SK-N-SH (cell line): ENCODE measurements at regions not wholly inside any gene's neighbourhood (a gene's known extent, or its start where the extent isn't known, plus 50 kb on each side); places are given as distances from the start of the nearest gene placed in this dataset.

ENCODE experiments used
- CTCF ChIA-PET: fragments of 300-600, 350-600 bp; formaldehyde crosslinking; extraction: SDS; loops from one replicate; lab custom pipeline; 2021; lab: Yijun Ruan, JAX
- POLR2A ChIA-PET: fragments of 350-600 bp; sonication (Branson Sonifier 250); formaldehyde crosslinking; extraction: SDS; loops from one replicate; lab custom pipeline; 2020; ENCODE audit warnings: antibody characterized with exemption, inconsistent platforms; lab: Yijun Ruan, JAX
- DNase-seq: peaks from one replicate; pipeline ENCODE4 v3.0.0; 2012
- H2AFZ ChIP-seq: fragments of 200-600 bp; sonication (generic); 2 replicates; pipeline ENCODE4 v1.8.1; 2016; ENCODE audit warnings: antibody characterized with exemption, mild to moderate bottlenecking, low read depth
- H3F3A ChIP-seq: fragments of 200-600 bp; sonication (generic); replicated peaks from 2 replicates; pipeline ENCODE3; 2016; ENCODE audit warnings: antibody characterized with exemption, mild to moderate bottlenecking; ENCODE audit not compliant: insufficient read depth
- H3K27ac ChIP-seq, 2 experiments: fragments of 200-500 bp in 1 of 2; fragments of 200-600 bp in 1 of 2; sonication (Bioruptor generic) in 1 of 2; sonication (generic), shearing (Covaris generic) in 1 of 2; 2 replicates each; pipeline versions ENCODE4 v1.5.1 to v1.6.1; 2014 to 2016; ENCODE audit warnings: low read depth in 2 of 2, inconsistent platforms in 1 of 2, low read length in 1 of 2, mild to moderate bottlenecking in 1 of 2, mixed read lengths in 1 of 2
- H3K27me3 ChIP-seq: fragments of 200-600 bp; sonication (generic), shearing (Covaris generic); 2 replicates; pipeline ENCODE4 v1.6.1; 2016; ENCODE audit warnings: mixed run types; ENCODE audit not compliant: insufficient read depth
- H3K36me3 ChIP-seq, 2 experiments: fragments of 200-500 bp in 1 of 2; fragments of 200-600 bp in 1 of 2; sonication (Bioruptor generic) in 1 of 2; sonication (generic) in 1 of 2; replicated peaks in 1 of 2; 2 replicates each; pipeline versions ENCODE3 to v1.5.1; 2014 to 2016; ENCODE audit warnings: low read length in 1 of 2, mild to moderate bottlenecking in 1 of 2; ENCODE audit not compliant: insufficient read depth in 2 of 2, control insufficient read depth in 1 of 2
- H3K4me1 ChIP-seq, 2 experiments: fragments of 200-500 bp in 1 of 2; fragments of 200-600 bp in 1 of 2; sonication (Bioruptor generic) in 1 of 2; sonication (generic), shearing (Covaris generic) in 1 of 2; 2 replicates each; pipeline versions ENCODE4 v1.5.1 to v1.6.1; 2014 to 2016; ENCODE audit warnings: low read depth in 1 of 2, low read length in 1 of 2, mixed run types in 1 of 2; ENCODE audit not compliant: insufficient read depth in 2 of 2, control insufficient read depth in 1 of 2
- H3K4me2 ChIP-seq: fragments of 200-600 bp; sonication (generic), shearing (Covaris generic); 2 replicates; pipeline ENCODE4 v1.6.1; 2017; ENCODE audit warnings: mixed run types
- H3K4me3 ChIP-seq, 2 experiments: fragments of 200-500 bp in 1 of 2; fragments of 200-600 bp in 1 of 2; sonication (Bioruptor generic) in 1 of 2; sonication (generic), shearing (Covaris generic) in 1 of 2; 2 replicates each; pipeline versions ENCODE4 v1.5.1 to v1.8.1; 2014 to 2016; ENCODE audit warnings: low read depth in 2 of 2, inconsistent platforms in 1 of 2, low read length in 1 of 2, mild to moderate bottlenecking in 1 of 2, mixed read lengths in 1 of 2, moderate library complexity in 1 of 2
- H3K79me2 ChIP-seq: fragments of 200-600 bp; sonication (generic); 2 replicates; pipeline ENCODE4 v1.8.1; 2017; ENCODE audit warnings: mild to moderate bottlenecking; ENCODE audit not compliant: insufficient read depth
- H3K9ac ChIP-seq: fragments of 200-600 bp; sonication (generic); 2 replicates; pipeline ENCODE4 v1.6.1; 2017; ENCODE audit warnings: mixed run types
- H3K9me2 ChIP-seq: fragments of 200-600 bp; sonication (generic); 2 replicates; pipeline ENCODE4 v1.6.1; 2017; ENCODE audit warnings: mixed run types
- H3K9me3 ChIP-seq: fragments of 200-600 bp; sonication (generic); 2 replicates; pipeline ENCODE4 v1.6.1; 2017; ENCODE audit warnings: mixed run types, mild to moderate bottlenecking, moderate library complexity
- H4K20me1 ChIP-seq: fragments of 200-600 bp; sonication (generic); 2 replicates; pipeline ENCODE4 v1.6.1; 2017; ENCODE audit warnings: mild to moderate bottlenecking, mixed run types; ENCODE audit not compliant: insufficient read depth
- CHD2 ChIP-seq: fragments of 150-350 bp; IDR thresholded peaks from 2 replicates; pipeline ENCODE4 v1.6.1; 2018; ENCODE audit warnings: low read length; ENCODE audit not compliant: partially characterized antibody
- ELF1 ChIP-seq: IDR thresholded peaks from 2 replicates; pipeline ENCODE4 v1.4.0; 2012
- IRF3 ChIP-seq: fragments of 150-350 bp; IDR thresholded peaks from 2 replicates; pipeline ENCODE4 v1.6.1; 2016; ENCODE audit warnings: mild to moderate bottlenecking, low read depth, low read length
- MXI1 ChIP-seq: IDR thresholded peaks from 2 replicates; pipeline ENCODE4 v1.6.1; 2012; ENCODE audit warnings: mild to moderate bottlenecking, low read depth, low read length, improper control_type of control experiment
- NFIC ChIP-seq: IDR thresholded peaks from 2 replicates; pipeline ENCODE4 v1.4.0; 2012; ENCODE audit warnings: borderline replicate concordance
- USF1 ChIP-seq: IDR thresholded peaks from 2 replicates; pipeline ENCODE4 v1.4.0; 2012; ENCODE audit warnings: low read depth, borderline replicate concordance
- USF2 ChIP-seq: fragments of 150-350 bp; IDR thresholded peaks from 2 replicates; pipeline ENCODE4 v1.6.1; 2017; ENCODE audit warnings: antibody characterized with exemption, low read length, low read depth, borderline replicate concordance
- WGBS: methylation state at CpG from one replicate; pipeline ENCODE4 v1.1.6; 2017; ENCODE audit warnings: low lambda C conversion rate; 5-methylcytosine and 5-hydroxymethylcytosine counted together

- H3K27ac ChIP-seq: peak overlapping the region in 1 of 2 experiments; percentile 48; a peak in 2 of 4 replicates
- no peaks in the 10 kb centered on the region for H3K9me3 ChIP-seq
- H2AFZ ChIP-seq: no peak overlapping the region
- no peaks in the 10 kb centered on the region for H4K20me1 ChIP-seq
- no peaks in the 10 kb centered on the region for H3K9me2 ChIP-seq
- peak; percentile 63 for DNase-seq
- CTCF ChIA-PET: interaction anchor here (0.9 to 1.3 kb wide), 6 partner anchors 22 to 227 kb away, joined by 3 to 4 read pairs (median 3); no protein-coding TSS in a partner anchor
- peaks cover 0 to 40% of the 10 kb centered on the region in 2 experiments; a peak in 1 of 4 replicates for H3K4me1 ChIP-seq
- no peak overlapping the region for H3K9ac ChIP-seq
- POLR2A ChIA-PET: interaction anchor here (1.0 to 1.1 kb wide), 2 partner anchors 16 to 62 kb away, joined by 3 to 4 read pairs; partner anchors contain the start of gene KLF13
- WGBS: 71% methylated on average over 19 of the region's 24 CpGs
- H3K4me2 ChIP-seq: no peak overlapping the region
- H3F3A ChIP-seq: no peaks in the 10 kb centered on the region
- H3K27me3 ChIP-seq: no peaks in the 10 kb centered on the region
- TF ChIP-seq NFIC (peak; percentile 36; the same call in 1 of the 2 replicates), MXI1 (peak; percentile 45; the same call in 1 of the 2 replicates), USF2 (no peak)
- no peak overlapping the region for H3K4me3 ChIP-seq
- H3K36me3 ChIP-seq: no peaks in the 10 kb centered on the region
- no peaks in the 10 kb centered on the region for H3K79me2 ChIP-seq
Measured at GRCh38 chr15:31263751-31264558, 62.7 kb upstream of the KLF13 start.

- H3K36me3 ChIP-seq: no peaks in the 10 kb centered on the region
- ChIA-PET POLR2A (interaction anchor here (1.0 kb wide), 1 partner anchor 15 kb away, joined by 4 read pairs; no protein-coding TSS in a partner anchor), CTCF (interaction anchor here (0.9 to 1.2 kb wide), 3 partner anchors 22 to 226 kb away, joined by 3 read pairs; no protein-coding TSS in a partner anchor)
- no peaks in the 10 kb centered on the region for H4K20me1 ChIP-seq
- H2AFZ ChIP-seq: no peak overlapping the region
- no peaks in the 10 kb centered on the region for H3K9me2 ChIP-seq
- no peaks in the 10 kb centered on the region for H3F3A ChIP-seq
- peak overlapping the region in 1 of 2 experiments; percentile 48; a peak in 2 of 4 replicates for H3K27ac ChIP-seq
- no peak for DNase-seq
- H3K9me3 ChIP-seq: no peaks in the 10 kb centered on the region
- H3K4me2 ChIP-seq: no peak overlapping the region
- 81% methylated on average over 6 of the region's 6 CpGs for WGBS
- H3K9ac ChIP-seq: no peak overlapping the region
- peaks cover 0 to 40% of the 10 kb centered on the region in 2 experiments; a peak in 1 of 4 replicates for H3K4me1 ChIP-seq
- H3K79me2 ChIP-seq: no peaks in the 10 kb centered on the region
- no peaks in the 10 kb centered on the region for H3K27me3 ChIP-seq
- TF ChIP-seq ELF1 (no peak), CHD2 (no peak), IRF3 (no peak), USF1 (no peak)
- TF ChIP-seq, all 33 proteins: peak for 0
- H3K4me3 ChIP-seq: no peak overlapping the region
Measured at GRCh38 chr15:31264559-31265089, 62.0 kb upstream of the KLF13 start.
